KMS-11 (cell line): ENCODE measurements at regions not wholly inside any gene's neighbourhood (a gene's known extent, or its start where the extent isn't known, plus 50 kb on each side); places are given as distances from the start of the nearest gene placed in this dataset.

ENCODE experiments used
- H2AFZ ChIP-seq: fragments of 200-600 bp; sonication (generic); 2 replicates; pipeline ENCODE4 v1.6.1; 2016; ENCODE audit warnings: antibody characterized with exemption, mixed run types, low read depth
- H3K27ac ChIP-seq: fragments of 200-600 bp; sonication (generic); 2 replicates; pipeline ENCODE4 v1.6.1; 2016; ENCODE audit warnings: mild to moderate bottlenecking, mixed run types
- H3K27me3 ChIP-seq: fragments of 200-600 bp; sonication (generic); 2 replicates; pipeline ENCODE4 v1.6.1; 2017; ENCODE audit warnings: mild to moderate bottlenecking, low read depth, mixed run types, moderate library complexity; ENCODE audit not compliant: insufficient read depth
- H3K36me3 ChIP-seq: fragments of 200-600 bp; sonication (generic); 2 replicates; pipeline ENCODE4 v1.6.1; 2017; ENCODE audit warnings: mild to moderate bottlenecking, mixed run types; ENCODE audit not compliant: insufficient read depth
- H3K4me1 ChIP-seq: fragments of 200-600 bp; sonication (generic); 2 replicates; pipeline ENCODE4 v1.6.1; 2016; ENCODE audit warnings: mild to moderate bottlenecking, low read depth, mixed run types; ENCODE audit not compliant: poor library complexity, severe bottlenecking
- H3K4me2 ChIP-seq: fragments of 200-600 bp; sonication (generic); 2 replicates; pipeline ENCODE4 v1.7.0; 2016; ENCODE audit warnings: mild to moderate bottlenecking, mixed run types
- H3K4me3 ChIP-seq: fragments of 200-600 bp; sonication (generic); IDR thresholded peaks from 2 replicates; pipeline ENCODE4 v1.6.1; 2017; ENCODE audit warnings: low read depth, low read length, mixed read lengths; ENCODE audit not compliant: insufficient read depth
- H3K79me2 ChIP-seq: fragments of 200-600 bp; sonication (generic); 2 replicates; pipeline ENCODE4 v1.6.1; 2016; ENCODE audit warnings: low read depth, mixed run types; ENCODE audit not compliant: insufficient read depth
- H3K9ac ChIP-seq: fragments of 200-600 bp; sonication (generic); 2 replicates; pipeline ENCODE4 v1.6.1; 2016; ENCODE audit warnings: mild to moderate bottlenecking, mixed run types
- H4K20me1 ChIP-seq: fragments of 200-600 bp; sonication (generic); 2 replicates; pipeline ENCODE4 v1.6.1; 2016; ENCODE audit warnings: mild to moderate bottlenecking, mixed run types; ENCODE audit not compliant: insufficient read depth
- CTCF ChIP-seq: fragments of 200-600 bp; sonication (generic); conservative IDR thresholded peaks from 2 replicates; pipeline ENCODE4 v1.6.1; 2017; ENCODE audit warnings: low read depth, mild to moderate bottlenecking, antibody characterized with exemption, low read length, moderate library complexity, mixed read lengths

- Histone ChIP-seq H3K27me3 (no peaks in the 10 kb centered on the region), H3K79me2 (no peaks in the 10 kb centered on the region), H3K4me2 (no peak overlapping the region), H3K9ac (no peak overlapping the region), H3K4me3 (no peak overlapping the region), H4K20me1 (no peaks in the 10 kb centered on the region), H3K36me3 (no peaks in the 10 kb centered on the region), H2AFZ (no peak overlapping the region), H3K4me1 (no peaks in the 10 kb centered on the region), H3K27ac (no peak overlapping the region)
- TF ChIP-seq CTCF = no peak
Observed at GRCh38 chr12:38016602-38017001, 300.0 kb upstream of the ALG10B start.

GRCh38 chr12:38025916-38026315 lies 290.7 kb upstream of the ALG10B start:
- H4K20me1 ChIP-seq = no peaks in the 10 kb centered on the region
- no peak overlapping the region for H3K4me2 ChIP-seq
- H3K36me3 ChIP-seq = no peaks in the 10 kb centered on the region
- no peak overlapping the region for H3K4me3 ChIP-seq
- no peak overlapping the region for H2AFZ ChIP-seq
- H3K9ac ChIP-seq = no peak overlapping the region
- no peaks in the 10 kb centered on the region for H3K4me1 ChIP-seq
- H3K27me3 ChIP-seq = no peaks in the 10 kb centered on the region
- no peaks in the 10 kb centered on the region for H3K79me2 ChIP-seq
- no peak for TF ChIP-seq CTCF
- H3K27ac ChIP-seq = no peak overlapping the region

GRCh38 chr12:38053113-38053512 lies 263.5 kb upstream of the ALG10B start:
- no peak overlapping the region for H3K4me3 ChIP-seq
- no peak overlapping the region for H3K9ac ChIP-seq
- no peaks in the 10 kb centered on the region for H3K36me3 ChIP-seq
- no peak overlapping the region for H2AFZ ChIP-seq
- H4K20me1 ChIP-seq = no peaks in the 10 kb centered on the region
- H3K4me2 ChIP-seq = no peak overlapping the region
- no peaks in the 10 kb centered on the region for H3K27me3 ChIP-seq
- TF ChIP-seq CTCF = no peak
- no peaks in the 10 kb centered on the region for H3K79me2 ChIP-seq
- H3K4me1 ChIP-seq = no peaks in the 10 kb centered on the region
- no peak overlapping the region for H3K27ac ChIP-seq

- no peak overlapping the region for H2AFZ ChIP-seq
- no peak overlapping the region for H3K9ac ChIP-seq
- no peaks in the 10 kb centered on the region for H3K27me3 ChIP-seq
- H3K27ac ChIP-seq = no peak overlapping the region
- TF ChIP-seq CTCF = no peak
- H4K20me1 ChIP-seq = no peaks in the 10 kb centered on the region
- no peaks in the 10 kb centered on the region for H3K4me1 ChIP-seq
- no peaks in the 10 kb centered on the region for H3K79me2 ChIP-seq
- H3K4me2 ChIP-seq = no peak overlapping the region
- H3K36me3 ChIP-seq = no peaks in the 10 kb centered on the region
- H3K4me3 ChIP-seq = no peak overlapping the region
Observed at GRCh38 chr12:38053655-38054464, 262.7 kb upstream of the ALG10B start.
